OCI-LY3 (cell line): ENCODE measurements at regions not wholly inside any gene's neighbourhood (a gene's known extent, or its start where the extent isn't known, plus 50 kb on each side); places are given as distances from the start of the nearest gene placed in this dataset.

Source experiments
- CTCF ChIP-seq: fragments of 200-600, 300-600 bp; sonication (generic); IDR thresholded peaks from 2 replicates; pipeline ENCODE4 v1.5.1; 2014; ENCODE audit warnings: antibody characterized with exemption, low read length, low read depth
- EZH2phosphoT487 ChIP-seq: fragments of 200-600 bp; shearing (Covaris generic); IDR thresholded peaks from 2 replicates; pipeline ENCODE4 v1.6.1; 2018; ENCODE audit warnings: antibody characterized with exemption, mixed run types, low read depth

- TF ChIP-seq CTCF = no peak
- no peak for TF ChIP-seq EZH2phosphoT487
Measured at GRCh38 chr6:170187669-170188566, 103.0 kb downstream of the DLL1 start.
